ENCODE measurements at regions not wholly inside any gene's neighbourhood (a gene's known extent, or its start where the extent isn't known, plus 50 kb on each side); places are given as distances from the start of the nearest gene placed in this dataset.
"Not testable (repeated sequence)": the region's sequence is repeated elsewhere in the genome, so short reads cannot be mapped to it uniquely, and the experiment has no call there.

DNA sequence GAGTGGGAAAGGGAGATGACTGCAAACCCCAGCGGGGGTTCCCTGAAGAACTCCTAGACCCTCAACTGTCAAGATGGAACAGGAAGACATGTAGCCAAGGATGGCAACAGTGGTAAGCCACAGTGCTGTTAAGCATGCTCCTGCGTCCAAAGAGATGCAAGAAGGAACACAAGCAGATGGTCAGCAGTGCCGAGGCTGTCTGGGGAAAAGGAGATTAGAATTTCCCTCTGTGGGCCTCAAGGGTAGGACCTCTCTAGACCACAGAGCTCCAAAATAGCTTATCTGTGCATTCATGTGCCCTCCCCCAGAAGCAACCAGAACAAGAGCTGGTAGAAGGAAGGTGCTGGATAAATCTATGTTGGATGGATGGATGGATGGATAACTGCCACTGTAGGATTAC is 82.0 kb upstream of the CPEB2 start:
- Mint-ChIP-seq H3K9me3 (ENCODE audit: low read depth) (no peaks in the 10 kb centered on the region), H3K4me1 (ENCODE audit: low read depth) (peaks cover 10% of the 10 kb centered on the region), H3K27me3 (ENCODE audit: low read depth) (peaks cover under 1% of the 10 kb centered on the region), H3K27ac (ENCODE audit: unreplicated experiment) (no peak overlapping the region), H3K36me3 (ENCODE audit: low read depth) (no peaks in the 10 kb centered on the region), H3K4me3 (ENCODE audit: unreplicated experiment) (no peak overlapping the region)
- TF ChIP-seq, protein P1, sequence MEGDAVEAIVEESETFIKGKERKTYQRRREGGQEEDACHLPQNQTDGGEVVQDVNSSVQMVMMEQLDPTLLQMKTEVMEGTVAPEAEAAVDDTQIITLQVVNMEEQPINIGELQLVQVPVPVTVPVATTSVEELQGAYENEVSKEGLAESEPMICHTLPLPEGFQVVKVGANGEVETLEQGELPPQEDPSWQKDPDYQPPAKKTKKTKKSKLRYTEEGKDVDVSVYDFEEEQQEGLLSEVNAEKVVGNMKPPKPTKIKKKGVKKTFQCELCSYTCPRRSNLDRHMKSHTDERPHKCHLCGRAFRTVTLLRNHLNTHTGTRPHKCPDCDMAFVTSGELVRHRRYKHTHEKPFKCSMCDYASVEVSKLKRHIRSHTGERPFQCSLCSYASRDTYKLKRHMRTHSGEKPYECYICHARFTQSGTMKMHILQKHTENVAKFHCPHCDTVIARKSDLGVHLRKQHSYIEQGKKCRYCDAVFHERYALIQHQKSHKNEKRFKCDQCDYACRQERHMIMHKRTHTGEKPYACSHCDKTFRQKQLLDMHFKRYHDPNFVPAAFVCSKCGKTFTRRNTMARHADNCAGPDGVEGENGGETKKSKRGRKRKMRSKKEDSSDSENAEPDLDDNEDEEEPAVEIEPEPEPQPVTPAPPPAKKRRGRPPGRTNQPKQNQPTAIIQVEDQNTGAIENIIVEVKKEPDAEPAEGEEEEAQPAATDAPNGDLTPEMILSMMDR (IDR thresholded peaks at IDR 0.05), result no peak
- no peak for DNase-seq (ENCODE audit: low spot score)

- DNase-seq (ENCODE audit: low spot score), result no peak
- Mint-ChIP-seq H3K27me3 (ENCODE audit: low read depth) (peaks cover 6% of the 10 kb centered on the region), H3K9me3 (ENCODE audit: low read depth) (no peaks in the 10 kb centered on the region), H3K27ac (ENCODE audit: unreplicated experiment) (no peak overlapping the region), H3K4me3 (ENCODE audit: unreplicated experiment) (no peak overlapping the region), H3K36me3 (ENCODE audit: low read depth) (no peaks in the 10 kb centered on the region), H3K4me1 (ENCODE audit: low read depth) (peaks cover 10% of the 10 kb centered on the region)
- TF ChIP-seq, protein P1 (IDR thresholded peaks at IDR 0.05), result no peak
These were observed 81.4 kb upstream of the CPEB2 start for GRCh38 chr4:14920759-14921320.

DNA sequence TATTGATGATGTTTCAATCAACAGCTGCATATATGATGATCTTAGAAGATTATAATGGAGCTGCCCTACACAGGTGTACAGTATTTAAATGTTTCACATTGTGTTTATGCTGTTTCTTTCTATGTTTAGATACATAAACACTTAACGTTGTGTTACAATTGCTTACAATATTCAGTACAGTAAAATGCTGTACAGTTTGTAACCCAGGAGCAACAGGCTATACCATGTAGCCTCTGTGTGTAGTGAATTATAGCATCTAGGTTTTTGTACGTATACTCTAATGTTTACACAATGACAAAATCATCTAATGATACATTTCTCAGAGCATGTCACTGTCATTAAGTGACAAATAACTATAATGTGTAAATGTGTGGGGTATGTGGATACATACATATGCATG is 80.5 kb upstream of the CPEB2 start:
- H3K36me3 Mint-ChIP-seq (ENCODE audit: low read depth); H3K4me3 Mint-ChIP-seq (ENCODE audit: unreplicated experiment); H3K4me1 Mint-ChIP-seq (ENCODE audit: low read depth); DNase-seq (ENCODE audit: low spot score); H3K27ac Mint-ChIP-seq (ENCODE audit: unreplicated experiment); H3K9me3 Mint-ChIP-seq (ENCODE audit: low read depth): not testable (repeated sequence)
- H3K27me3 Mint-ChIP-seq (ENCODE audit: low read depth), result peaks cover 12% of the 10 kb centered on the region

DNA sequence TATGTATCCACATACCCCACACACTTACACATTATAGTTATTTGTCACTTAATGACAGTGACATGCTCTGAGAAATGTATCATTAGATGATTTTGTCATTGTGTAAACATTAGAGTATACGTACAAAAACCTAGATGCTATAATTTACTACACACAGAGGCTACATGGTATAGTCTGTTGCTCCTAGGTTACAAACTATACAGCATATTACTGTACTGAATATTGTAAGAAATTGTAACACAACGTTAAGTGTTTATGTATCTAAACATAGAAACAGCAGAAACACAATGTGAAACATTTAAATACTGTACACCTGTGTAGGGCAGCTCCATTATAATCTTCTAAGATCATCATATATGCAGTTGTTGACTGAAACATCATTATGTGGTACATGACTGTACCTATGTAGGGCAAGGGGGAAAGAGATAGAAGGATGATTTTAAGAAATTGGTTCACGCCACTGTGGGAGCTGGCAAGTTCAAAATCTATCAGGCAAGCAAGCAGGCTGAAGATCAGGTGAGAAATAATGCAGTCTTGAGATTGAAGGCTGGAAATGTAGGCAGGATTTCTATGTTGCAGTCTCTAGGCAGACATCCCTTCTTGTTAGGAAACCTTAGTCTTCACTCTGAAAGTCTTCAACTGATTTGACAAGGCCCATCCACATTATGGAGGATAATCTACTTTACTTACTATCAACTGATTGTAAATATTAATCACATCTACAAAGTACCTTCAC is 78.0 kb upstream of the CPEB2 start:
- no peaks in the 10 kb centered on the region for H3K9me3 Mint-ChIP-seq (ENCODE audit: low read depth)
- no peak overlapping the region for H3K4me3 Mint-ChIP-seq (ENCODE audit: unreplicated experiment)
- peaks cover 13% of the 10 kb centered on the region for H3K27me3 Mint-ChIP-seq (ENCODE audit: low read depth)
- H3K4me1 Mint-ChIP-seq (ENCODE audit: low read depth), result no peaks in the 10 kb centered on the region
- no peak overlapping the region for H3K27ac Mint-ChIP-seq (ENCODE audit: unreplicated experiment)
- no peak for DNase-seq (ENCODE audit: low spot score)
- TF ChIP-seq, protein P1 (IDR thresholded peaks at IDR 0.05), result no peak
- no peaks in the 10 kb centered on the region for H3K36me3 Mint-ChIP-seq (ENCODE audit: low read depth)

DNA sequence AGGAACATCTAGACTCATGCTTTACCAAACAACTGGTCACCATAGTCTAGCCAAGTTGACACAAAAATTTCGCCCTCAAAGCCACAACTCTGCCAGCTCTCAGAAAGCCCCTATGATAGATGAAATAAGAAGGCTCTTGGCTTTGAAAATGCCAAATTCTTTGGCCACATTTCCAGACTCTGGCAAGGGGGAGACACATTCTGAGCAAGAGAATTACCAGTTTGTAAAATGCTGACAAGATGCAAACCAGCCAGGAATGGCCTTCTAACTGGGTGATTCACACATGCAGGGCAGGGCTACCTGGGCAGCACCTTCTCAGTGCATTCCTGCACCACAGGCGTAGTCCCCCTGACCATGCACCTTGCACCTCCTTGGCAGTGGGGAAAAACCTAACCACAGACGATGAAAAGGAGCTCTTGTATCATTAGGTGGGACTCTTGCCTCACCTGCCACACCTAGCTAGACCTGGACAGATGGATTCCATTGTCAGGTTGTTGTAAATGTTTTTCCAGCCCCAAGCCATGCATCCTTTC is 77.4 kb upstream of the CPEB2 start:
- H3K27ac Mint-ChIP-seq (ENCODE audit: unreplicated experiment), result no peak overlapping the region
- TF ChIP-seq, protein P1 (IDR thresholded peaks at IDR 0.05), result no peak
- peaks cover 13% of the 10 kb centered on the region for H3K27me3 Mint-ChIP-seq (ENCODE audit: low read depth)
- DNase-seq (ENCODE audit: low spot score), result no peak
- no peak overlapping the region for H3K4me3 Mint-ChIP-seq (ENCODE audit: unreplicated experiment)
- H3K4me1 Mint-ChIP-seq (ENCODE audit: low read depth), result no peaks in the 10 kb centered on the region
- no peaks in the 10 kb centered on the region for H3K9me3 Mint-ChIP-seq (ENCODE audit: low read depth)
- H3K36me3 Mint-ChIP-seq (ENCODE audit: low read depth), result no peaks in the 10 kb centered on the region

Measured in chondrocyte (in vitro differentiated cells).